ENCODE measurements at regions not wholly inside any gene's neighbourhood (a gene's known extent, or its start where the extent isn't known, plus 50 kb on each side); places are given as distances from the start of the nearest gene placed in this dataset.

DNA sequence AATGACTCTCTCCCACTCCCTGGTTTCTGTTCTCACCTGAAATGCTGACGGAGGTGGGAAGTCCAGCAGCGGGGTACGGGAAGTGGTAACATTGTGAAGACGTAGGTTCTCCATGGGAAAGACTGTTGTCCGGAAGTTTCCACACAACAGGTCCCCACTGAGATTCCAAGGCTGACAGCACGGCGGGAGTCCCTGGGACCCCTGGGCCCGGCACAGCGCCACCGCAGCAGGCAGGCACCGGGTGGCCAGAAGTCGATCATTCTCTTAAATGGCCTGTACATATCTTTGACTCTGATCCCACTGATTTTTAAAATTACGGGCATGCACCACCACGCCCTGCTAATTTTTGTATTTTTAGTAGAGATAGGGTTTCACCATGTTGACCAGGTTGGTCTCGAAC is 201.0 kb upstream of the SALL3 start:
- no peak for TF ChIP-seq POLR2AphosphoS5 (IDR thresholded peaks at IDR 0.05; ENCODE audit: low read depth, low read length)
- TF ChIP-seq, protein P1, sequence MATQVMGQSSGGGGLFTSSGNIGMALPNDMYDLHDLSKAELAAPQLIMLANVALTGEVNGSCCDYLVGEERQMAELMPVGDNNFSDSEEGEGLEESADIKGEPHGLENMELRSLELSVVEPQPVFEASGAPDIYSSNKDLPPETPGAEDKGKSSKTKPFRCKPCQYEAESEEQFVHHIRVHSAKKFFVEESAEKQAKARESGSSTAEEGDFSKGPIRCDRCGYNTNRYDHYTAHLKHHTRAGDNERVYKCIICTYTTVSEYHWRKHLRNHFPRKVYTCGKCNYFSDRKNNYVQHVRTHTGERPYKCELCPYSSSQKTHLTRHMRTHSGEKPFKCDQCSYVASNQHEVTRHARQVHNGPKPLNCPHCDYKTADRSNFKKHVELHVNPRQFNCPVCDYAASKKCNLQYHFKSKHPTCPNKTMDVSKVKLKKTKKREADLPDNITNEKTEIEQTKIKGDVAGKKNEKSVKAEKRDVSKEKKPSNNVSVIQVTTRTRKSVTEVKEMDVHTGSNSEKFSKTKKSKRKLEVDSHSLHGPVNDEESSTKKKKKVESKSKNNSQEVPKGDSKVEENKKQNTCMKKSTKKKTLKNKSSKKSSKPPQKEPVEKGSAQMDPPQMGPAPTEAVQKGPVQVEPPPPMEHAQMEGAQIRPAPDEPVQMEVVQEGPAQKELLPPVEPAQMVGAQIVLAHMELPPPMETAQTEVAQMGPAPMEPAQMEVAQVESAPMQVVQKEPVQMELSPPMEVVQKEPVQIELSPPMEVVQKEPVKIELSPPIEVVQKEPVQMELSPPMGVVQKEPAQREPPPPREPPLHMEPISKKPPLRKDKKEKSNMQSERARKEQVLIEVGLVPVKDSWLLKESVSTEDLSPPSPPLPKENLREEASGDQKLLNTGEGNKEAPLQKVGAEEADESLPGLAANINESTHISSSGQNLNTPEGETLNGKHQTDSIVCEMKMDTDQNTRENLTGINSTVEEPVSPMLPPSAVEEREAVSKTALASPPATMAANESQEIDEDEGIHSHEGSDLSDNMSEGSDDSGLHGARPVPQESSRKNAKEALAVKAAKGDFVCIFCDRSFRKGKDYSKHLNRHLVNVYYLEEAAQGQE (IDR thresholded peaks at IDR 0.05; ENCODE audit: insufficient read depth in 1 of 2, low read depth in 2 of 2, low read length in 2 of 2): no peak
